ENCODE measurements at regions not wholly inside any gene's neighbourhood (a gene's known extent, or its start where the extent isn't known, plus 50 kb on each side); places are given as distances from the start of the nearest gene placed in this dataset.

GRCh38 chr11:69573761-69574607 lies 67.0 kb upstream of the CCND1 start:
- no peak for TF ChIP-seq TOX (CRISPR knock-in tag; IDR thresholded peaks at IDR 0.05; ENCODE audit: borderline replicate concordance)
- TF ChIP-seq SNAI2 (CRISPR knock-in tag; IDR thresholded peaks at IDR 0.05): no peak
- no peak for TF ChIP-seq ZFP3 (CRISPR knock-in tag; IDR thresholded peaks at IDR 0.05)
- TF ChIP-seq, protein P1, sequence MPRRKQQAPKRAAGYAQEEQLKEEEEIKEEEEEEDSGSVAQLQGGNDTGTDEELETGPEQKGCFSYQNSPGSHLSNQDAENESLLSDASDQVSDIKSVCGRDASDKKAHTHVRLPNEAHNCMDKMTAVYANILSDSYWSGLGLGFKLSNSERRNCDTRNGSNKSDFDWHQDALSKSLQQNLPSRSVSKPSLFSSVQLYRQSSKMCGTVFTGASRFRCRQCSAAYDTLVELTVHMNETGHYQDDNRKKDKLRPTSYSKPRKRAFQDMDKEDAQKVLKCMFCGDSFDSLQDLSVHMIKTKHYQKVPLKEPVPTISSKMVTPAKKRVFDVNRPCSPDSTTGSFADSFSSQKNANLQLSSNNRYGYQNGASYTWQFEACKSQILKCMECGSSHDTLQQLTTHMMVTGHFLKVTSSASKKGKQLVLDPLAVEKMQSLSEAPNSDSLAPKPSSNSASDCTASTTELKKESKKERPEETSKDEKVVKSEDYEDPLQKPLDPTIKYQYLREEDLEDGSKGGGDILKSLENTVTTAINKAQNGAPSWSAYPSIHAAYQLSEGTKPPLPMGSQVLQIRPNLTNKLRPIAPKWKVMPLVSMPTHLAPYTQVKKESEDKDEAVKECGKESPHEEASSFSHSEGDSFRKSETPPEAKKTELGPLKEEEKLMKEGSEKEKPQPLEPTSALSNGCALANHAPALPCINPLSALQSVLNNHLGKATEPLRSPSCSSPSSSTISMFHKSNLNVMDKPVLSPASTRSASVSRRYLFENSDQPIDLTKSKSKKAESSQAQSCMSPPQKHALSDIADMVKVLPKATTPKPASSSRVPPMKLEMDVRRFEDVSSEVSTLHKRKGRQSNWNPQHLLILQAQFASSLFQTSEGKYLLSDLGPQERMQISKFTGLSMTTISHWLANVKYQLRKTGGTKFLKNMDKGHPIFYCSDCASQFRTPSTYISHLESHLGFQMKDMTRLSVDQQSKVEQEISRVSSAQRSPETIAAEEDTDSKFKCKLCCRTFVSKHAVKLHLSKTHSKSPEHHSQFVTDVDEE (CRISPR knock-in tag; IDR thresholded peaks at IDR 0.05): no peak
- TF ChIP-seq PATZ1 (CRISPR knock-in tag; IDR thresholded peaks at IDR 0.05; ENCODE audit: borderline replicate concordance): no peak
- no peak for TF ChIP-seq ESRRG (CRISPR knock-in tag; IDR thresholded peaks at IDR 0.05)
- no peak for TF ChIP-seq ISL1 (CRISPR knock-in tag; IDR thresholded peaks at IDR 0.05)
- no peak for TF ChIP-seq ZC3H10 (CRISPR knock-in tag; IDR thresholded peaks at IDR 0.05)
- no peak for TF ChIP-seq RARB (CRISPR knock-in tag; IDR thresholded peaks at IDR 0.05)
- no peak for TF ChIP-seq ARNTL (CRISPR knock-in tag; IDR thresholded peaks at IDR 0.05; ENCODE audit: borderline replicate concordance, low read depth)
- no peak for TF ChIP-seq CSDC2 (CRISPR knock-in tag; IDR thresholded peaks at IDR 0.05)
- no peak for TF ChIP-seq ZNF8 (CRISPR knock-in tag; IDR thresholded peaks at IDR 0.05)
- no peak for TF ChIP-seq CSRNP3 (CRISPR knock-in tag; IDR thresholded peaks at IDR 0.05)
- no peak for TF ChIP-seq ZFP30 (CRISPR knock-in tag; IDR thresholded peaks at IDR 0.05)
- no peak for TF ChIP-seq TCF4 (CRISPR knock-in tag; IDR thresholded peaks at IDR 0.05; ENCODE audit: borderline replicate concordance)
- no peak for TF ChIP-seq ZNF70 (CRISPR knock-in tag; IDR thresholded peaks at IDR 0.05)
- no peak for ATAC-seq

DNA sequence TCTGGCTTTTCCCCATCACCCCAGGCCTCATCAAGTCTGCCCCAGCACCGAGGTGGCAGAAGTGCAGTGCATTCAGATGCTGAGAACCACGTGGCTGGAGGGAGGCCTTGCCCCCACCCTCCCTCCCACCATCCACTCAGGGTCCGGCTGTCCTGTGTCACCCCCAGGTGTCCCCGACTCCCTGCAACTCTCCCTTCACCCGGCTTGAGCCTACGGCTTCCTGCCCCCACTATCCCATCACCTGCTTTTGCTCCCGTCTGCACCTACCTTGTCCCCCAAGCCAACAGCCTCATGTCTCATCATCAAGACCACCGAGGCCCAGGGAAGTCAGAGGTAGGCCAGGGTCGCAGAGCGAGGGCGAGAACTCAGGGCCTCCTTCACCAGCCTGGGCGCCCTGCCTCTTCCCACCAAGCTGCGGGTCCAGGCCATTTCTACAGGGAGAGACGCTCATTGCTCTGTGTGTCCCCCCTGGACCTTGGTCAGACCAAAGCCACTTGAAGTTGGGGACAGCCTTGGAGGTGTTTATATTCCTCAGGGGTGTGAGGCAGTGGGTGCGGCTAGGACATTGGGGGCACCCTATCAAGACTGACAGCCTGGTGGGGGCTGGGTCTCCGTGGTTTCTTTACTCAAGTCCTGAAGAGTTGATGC lies 66.2 kb upstream of the CCND1 start:
- TF ChIP-seq TOX (CRISPR knock-in tag; IDR thresholded peaks at IDR 0.05; ENCODE audit: borderline replicate concordance) (no peak), CREB5 (CRISPR knock-in tag; IDR thresholded peaks at IDR 0.05; ENCODE audit: low read depth) (no peak), GLIS3 (CRISPR knock-in tag; IDR thresholded peaks at IDR 0.05) (no peak), TCF4 (CRISPR knock-in tag; IDR thresholded peaks at IDR 0.05; ENCODE audit: borderline replicate concordance) (no peak), ZNF70 (CRISPR knock-in tag; IDR thresholded peaks at IDR 0.05) (no peak), ZFP3 (CRISPR knock-in tag; IDR thresholded peaks at IDR 0.05) (no peak), ARNTL (CRISPR knock-in tag; IDR thresholded peaks at IDR 0.05; ENCODE audit: borderline replicate concordance, low read depth) (no peak), RARB (CRISPR knock-in tag; IDR thresholded peaks at IDR 0.05) (no peak), ZNF565 (CRISPR knock-in tag; conservative IDR thresholded peaks at IDR 0.05; ENCODE audit: low read depth) (no peak), ISL1 (CRISPR knock-in tag; IDR thresholded peaks at IDR 0.05) (no peak), CSRNP3 (CRISPR knock-in tag; IDR thresholded peaks at IDR 0.05) (no peak), BACH2 (CRISPR knock-in tag; IDR thresholded peaks at IDR 0.05; ENCODE audit: borderline replicate concordance) (no peak), ESRRG (CRISPR knock-in tag; IDR thresholded peaks at IDR 0.05) (no peak), OSR1 (CRISPR knock-in tag; IDR thresholded peaks at IDR 0.05) (no peak), SNAI2 (CRISPR knock-in tag; IDR thresholded peaks at IDR 0.05) (no peak), ZFP30 (CRISPR knock-in tag; IDR thresholded peaks at IDR 0.05) (no peak)
- TF ChIP-seq, protein P1 (CRISPR knock-in tag; IDR thresholded peaks at IDR 0.05): no peak
- TF ChIP-seq, protein P2, sequence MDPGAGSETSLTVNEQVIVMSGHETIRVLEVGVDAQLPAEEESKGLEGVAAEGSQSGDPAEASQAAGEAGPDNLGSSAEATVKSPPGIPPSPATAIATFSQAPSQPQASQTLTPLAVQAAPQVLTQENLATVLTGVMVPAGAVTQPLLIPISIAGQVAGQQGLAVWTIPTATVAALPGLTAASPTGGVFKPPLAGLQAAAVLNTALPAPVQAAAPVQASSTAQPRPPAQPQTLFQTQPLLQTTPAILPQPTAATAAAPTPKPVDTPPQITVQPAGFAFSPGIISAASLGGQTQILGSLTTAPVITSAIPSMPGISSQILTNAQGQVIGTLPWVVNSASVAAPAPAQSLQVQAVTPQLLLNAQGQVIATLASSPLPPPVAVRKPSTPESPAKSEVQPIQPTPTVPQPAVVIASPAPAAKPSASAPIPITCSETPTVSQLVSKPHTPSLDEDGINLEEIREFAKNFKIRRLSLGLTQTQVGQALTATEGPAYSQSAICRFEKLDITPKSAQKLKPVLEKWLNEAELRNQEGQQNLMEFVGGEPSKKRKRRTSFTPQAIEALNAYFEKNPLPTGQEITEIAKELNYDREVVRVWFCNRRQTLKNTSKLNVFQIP (CRISPR knock-in tag; IDR thresholded peaks at IDR 0.05; ENCODE audit: borderline replicate concordance, low read depth): no peak
- ATAC-seq: no peak

Data from SK-N-SH treated with all-trans-retinoic acid at 6 μM for 48 hours (cell line).